ENCODE measurements at regions not wholly inside any gene's neighbourhood (a gene's known extent, or its start where the extent isn't known, plus 50 kb on each side); places are given as distances from the start of the nearest gene placed in this dataset.

DNA sequence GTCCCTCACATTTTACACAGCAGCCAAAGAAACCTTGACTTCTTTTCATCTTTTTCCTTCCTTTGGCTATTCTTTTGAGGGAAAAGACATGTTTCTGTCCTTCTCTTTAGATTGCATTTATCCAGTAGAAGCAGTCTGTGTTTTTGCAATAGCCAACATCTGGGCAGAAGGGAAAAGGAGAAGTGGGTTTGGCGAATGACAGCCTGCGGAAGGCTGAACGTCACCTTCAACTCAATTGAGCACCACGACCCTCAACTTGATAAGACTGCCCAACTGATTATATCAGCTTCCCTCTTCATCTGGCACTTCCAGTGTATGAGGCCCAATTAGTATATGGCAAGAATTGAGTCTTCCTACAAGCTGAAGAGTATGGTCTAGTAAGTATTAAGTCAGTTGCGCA, 1997.6 kb upstream of the WWC1 start:
- no peak for TF ChIP-seq EZH2 (IDR thresholded peaks at IDR 0.05; ENCODE audit: borderline replicate concordance, insufficient read depth, low read length, poor library complexity, severe bottlenecking)
- TF ChIP-seq, protein P1, sequence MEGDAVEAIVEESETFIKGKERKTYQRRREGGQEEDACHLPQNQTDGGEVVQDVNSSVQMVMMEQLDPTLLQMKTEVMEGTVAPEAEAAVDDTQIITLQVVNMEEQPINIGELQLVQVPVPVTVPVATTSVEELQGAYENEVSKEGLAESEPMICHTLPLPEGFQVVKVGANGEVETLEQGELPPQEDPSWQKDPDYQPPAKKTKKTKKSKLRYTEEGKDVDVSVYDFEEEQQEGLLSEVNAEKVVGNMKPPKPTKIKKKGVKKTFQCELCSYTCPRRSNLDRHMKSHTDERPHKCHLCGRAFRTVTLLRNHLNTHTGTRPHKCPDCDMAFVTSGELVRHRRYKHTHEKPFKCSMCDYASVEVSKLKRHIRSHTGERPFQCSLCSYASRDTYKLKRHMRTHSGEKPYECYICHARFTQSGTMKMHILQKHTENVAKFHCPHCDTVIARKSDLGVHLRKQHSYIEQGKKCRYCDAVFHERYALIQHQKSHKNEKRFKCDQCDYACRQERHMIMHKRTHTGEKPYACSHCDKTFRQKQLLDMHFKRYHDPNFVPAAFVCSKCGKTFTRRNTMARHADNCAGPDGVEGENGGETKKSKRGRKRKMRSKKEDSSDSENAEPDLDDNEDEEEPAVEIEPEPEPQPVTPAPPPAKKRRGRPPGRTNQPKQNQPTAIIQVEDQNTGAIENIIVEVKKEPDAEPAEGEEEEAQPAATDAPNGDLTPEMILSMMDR (IDR thresholded peaks at IDR 0.05; ENCODE audit: poor library complexity, severe bottlenecking), result no peak
- no peak for TF ChIP-seq POLR2AphosphoS5 (IDR thresholded peaks at IDR 0.05)
- TF ChIP-seq, protein P2, sequence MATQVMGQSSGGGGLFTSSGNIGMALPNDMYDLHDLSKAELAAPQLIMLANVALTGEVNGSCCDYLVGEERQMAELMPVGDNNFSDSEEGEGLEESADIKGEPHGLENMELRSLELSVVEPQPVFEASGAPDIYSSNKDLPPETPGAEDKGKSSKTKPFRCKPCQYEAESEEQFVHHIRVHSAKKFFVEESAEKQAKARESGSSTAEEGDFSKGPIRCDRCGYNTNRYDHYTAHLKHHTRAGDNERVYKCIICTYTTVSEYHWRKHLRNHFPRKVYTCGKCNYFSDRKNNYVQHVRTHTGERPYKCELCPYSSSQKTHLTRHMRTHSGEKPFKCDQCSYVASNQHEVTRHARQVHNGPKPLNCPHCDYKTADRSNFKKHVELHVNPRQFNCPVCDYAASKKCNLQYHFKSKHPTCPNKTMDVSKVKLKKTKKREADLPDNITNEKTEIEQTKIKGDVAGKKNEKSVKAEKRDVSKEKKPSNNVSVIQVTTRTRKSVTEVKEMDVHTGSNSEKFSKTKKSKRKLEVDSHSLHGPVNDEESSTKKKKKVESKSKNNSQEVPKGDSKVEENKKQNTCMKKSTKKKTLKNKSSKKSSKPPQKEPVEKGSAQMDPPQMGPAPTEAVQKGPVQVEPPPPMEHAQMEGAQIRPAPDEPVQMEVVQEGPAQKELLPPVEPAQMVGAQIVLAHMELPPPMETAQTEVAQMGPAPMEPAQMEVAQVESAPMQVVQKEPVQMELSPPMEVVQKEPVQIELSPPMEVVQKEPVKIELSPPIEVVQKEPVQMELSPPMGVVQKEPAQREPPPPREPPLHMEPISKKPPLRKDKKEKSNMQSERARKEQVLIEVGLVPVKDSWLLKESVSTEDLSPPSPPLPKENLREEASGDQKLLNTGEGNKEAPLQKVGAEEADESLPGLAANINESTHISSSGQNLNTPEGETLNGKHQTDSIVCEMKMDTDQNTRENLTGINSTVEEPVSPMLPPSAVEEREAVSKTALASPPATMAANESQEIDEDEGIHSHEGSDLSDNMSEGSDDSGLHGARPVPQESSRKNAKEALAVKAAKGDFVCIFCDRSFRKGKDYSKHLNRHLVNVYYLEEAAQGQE (IDR thresholded peaks at IDR 0.05; ENCODE audit: borderline replicate concordance), result no peak
- TF ChIP-seq RAD21 (conservative IDR thresholded peaks at IDR 0.05), result no peak
- TF ChIP-seq SMC3 (conservative IDR thresholded peaks at IDR 0.05; ENCODE audit: poor library complexity), result no peak
- TF ChIP-seq TAF1 (IDR thresholded peaks at IDR 0.05; ENCODE audit: low read depth), result no peak
